Chondrocyte (in vitro differentiated cells): ENCODE measurements at regions not wholly inside any gene's neighbourhood (a gene's known extent, or its start where the extent isn't known, plus 50 kb on each side); places are given as distances from the start of the nearest gene placed in this dataset.

ENCODE experiments used
- DNase-seq: peaks from one replicate; pipeline ENCODE4 v3.0.0; 2021; ENCODE audit warnings: mixed read lengths, low spot score
- H3K27ac Mint-ChIP-seq: one replicate; pipeline ENCODE4 v1.8.0; 2021; ENCODE audit warnings: mild to moderate bottlenecking, moderate library complexity, mixed read lengths; ENCODE audit not compliant: unreplicated experiment
- H3K27me3 Mint-ChIP-seq: 2 replicates; pipeline ENCODE4 v1.8.0; 2021; ENCODE audit warnings: low read depth, mixed read lengths
- H3K36me3 Mint-ChIP-seq: 2 replicates; pipeline ENCODE4 v1.8.0; 2021; ENCODE audit warnings: low read depth, mixed read lengths
- H3K4me1 Mint-ChIP-seq: 2 replicates; pipeline ENCODE4 v1.8.0; 2021; ENCODE audit warnings: low read depth, mild to moderate bottlenecking, mixed read lengths
- H3K4me3 Mint-ChIP-seq: one replicate; pipeline ENCODE4 v1.8.0; 2021; ENCODE audit warnings: mild to moderate bottlenecking, moderate library complexity, mixed read lengths; ENCODE audit not compliant: unreplicated experiment
- H3K9me3 Mint-ChIP-seq: 2 replicates; pipeline ENCODE4 v1.8.0; 2021; ENCODE audit warnings: low read depth, mixed read lengths
- TF ChIP-seq, protein P1 (sequence below): fragments of 200-600 bp; sonication (generic); IDR thresholded peaks from 2 replicates; pipeline ENCODE4 v1.5.0; 2021; ENCODE audit warnings: antibody characterized with exemption, mild to moderate bottlenecking, moderate library complexity

DNA sequence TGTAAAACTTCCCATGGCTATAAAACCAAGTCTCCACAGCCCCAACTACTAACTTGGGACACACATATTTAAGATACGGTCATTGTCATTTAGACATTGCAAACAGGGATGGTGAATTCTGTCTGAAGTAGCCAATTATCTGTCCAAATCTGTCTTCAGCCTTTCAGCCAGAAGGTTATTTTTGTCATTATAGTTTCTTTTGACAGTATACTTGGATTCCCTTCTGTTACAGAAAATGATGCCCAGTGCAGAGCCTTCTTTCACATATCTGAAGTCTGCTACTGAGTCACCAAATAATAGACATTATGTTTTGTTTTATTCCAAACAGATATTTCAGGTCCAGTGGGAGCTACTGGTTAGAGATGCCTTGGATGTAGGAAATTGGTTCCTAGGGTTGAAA is 452.4 kb upstream of the HTR2A start:
- Mint-ChIP-seq H3K9me3 (peaks cover 10% of the 10 kb centered on the region), H3K4me1 (no peaks in the 10 kb centered on the region), H3K27me3 (no peaks in the 10 kb centered on the region), H3K27ac (no peak overlapping the region), H3K4me3 (no peak overlapping the region), H3K36me3 (no peaks in the 10 kb centered on the region)
- TF ChIP-seq, protein P1, sequence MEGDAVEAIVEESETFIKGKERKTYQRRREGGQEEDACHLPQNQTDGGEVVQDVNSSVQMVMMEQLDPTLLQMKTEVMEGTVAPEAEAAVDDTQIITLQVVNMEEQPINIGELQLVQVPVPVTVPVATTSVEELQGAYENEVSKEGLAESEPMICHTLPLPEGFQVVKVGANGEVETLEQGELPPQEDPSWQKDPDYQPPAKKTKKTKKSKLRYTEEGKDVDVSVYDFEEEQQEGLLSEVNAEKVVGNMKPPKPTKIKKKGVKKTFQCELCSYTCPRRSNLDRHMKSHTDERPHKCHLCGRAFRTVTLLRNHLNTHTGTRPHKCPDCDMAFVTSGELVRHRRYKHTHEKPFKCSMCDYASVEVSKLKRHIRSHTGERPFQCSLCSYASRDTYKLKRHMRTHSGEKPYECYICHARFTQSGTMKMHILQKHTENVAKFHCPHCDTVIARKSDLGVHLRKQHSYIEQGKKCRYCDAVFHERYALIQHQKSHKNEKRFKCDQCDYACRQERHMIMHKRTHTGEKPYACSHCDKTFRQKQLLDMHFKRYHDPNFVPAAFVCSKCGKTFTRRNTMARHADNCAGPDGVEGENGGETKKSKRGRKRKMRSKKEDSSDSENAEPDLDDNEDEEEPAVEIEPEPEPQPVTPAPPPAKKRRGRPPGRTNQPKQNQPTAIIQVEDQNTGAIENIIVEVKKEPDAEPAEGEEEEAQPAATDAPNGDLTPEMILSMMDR: no peak
- no peak for DNase-seq

DNA sequence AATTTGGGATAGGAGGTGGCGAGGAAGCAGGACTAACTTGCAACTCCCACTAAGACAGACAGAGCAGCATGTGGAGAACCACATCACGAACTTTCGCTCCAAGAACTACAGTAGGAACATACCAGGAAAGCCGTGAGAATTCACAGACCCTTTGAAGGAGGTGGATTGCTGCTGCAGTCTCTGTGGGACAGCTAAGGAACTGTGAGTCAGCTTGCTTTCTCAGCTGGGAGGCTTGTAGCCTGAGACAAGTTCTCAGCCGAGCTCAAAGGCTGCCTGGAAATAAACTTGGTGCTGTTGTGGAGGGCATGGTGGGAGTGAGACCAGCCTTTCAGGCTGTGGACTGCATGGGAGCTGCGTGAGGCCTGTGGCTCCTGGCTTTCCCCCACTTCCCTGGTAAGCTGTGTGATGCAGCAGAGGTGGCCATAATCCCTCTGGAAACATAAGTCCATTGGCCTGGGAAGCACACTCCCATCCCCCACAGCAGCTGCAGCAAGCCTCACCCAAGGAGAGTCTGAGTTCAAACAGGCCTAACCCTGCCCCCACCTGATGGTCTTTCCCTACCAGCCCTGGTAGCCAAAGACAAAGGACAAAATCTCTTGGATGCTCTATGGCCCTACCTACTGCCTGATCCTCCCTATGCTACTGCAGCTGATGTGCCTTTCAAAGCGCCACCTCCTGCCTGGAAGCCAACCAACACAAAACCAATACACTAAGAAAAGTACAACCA is 441.1 kb upstream of the HTR2A start:
- no peak for DNase-seq
- Mint-ChIP-seq H3K36me3 (peaks cover 6% of the 10 kb centered on the region), H3K27me3 (no peaks in the 10 kb centered on the region)

DNA sequence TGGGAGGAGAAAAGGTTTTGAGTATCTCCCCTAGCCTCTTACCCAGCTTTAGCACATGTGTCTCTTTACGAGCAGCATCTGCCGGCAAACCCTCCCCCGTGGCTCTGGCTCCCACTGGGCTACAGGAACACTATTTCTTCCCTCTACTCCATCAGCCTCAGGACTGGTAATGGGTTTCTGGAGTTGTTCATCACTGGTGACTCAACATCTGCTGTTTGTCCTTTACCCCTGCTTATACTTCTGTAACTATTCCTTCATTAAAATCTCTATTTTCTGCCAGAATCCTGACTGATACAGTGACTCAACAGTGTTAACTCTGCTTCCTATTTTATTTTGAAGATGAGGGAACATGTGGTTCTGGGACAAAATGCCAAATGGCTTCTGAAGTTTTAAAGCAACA is 437.3 kb upstream of the HTR2A start:
- DNase-seq: no peak
- TF ChIP-seq, protein P1: no peak
- Mint-ChIP-seq H3K36me3 (peaks cover 4% of the 10 kb centered on the region), H3K9me3 (peaks cover 12% of the 10 kb centered on the region), H3K27me3 (no peaks in the 10 kb centered on the region), H3K4me1 (peaks cover 32% of the 10 kb centered on the region), H3K4me3 (no peak overlapping the region), H3K27ac (peak overlapping the region; percentile 1)

More for the DNA sequence above, 441.1 kb upstream of the HTR2A start:
- Mint-ChIP-seq H3K9me3 (peaks cover 29% of the 10 kb centered on the region), H3K27ac (peak overlapping the region; percentile 91), H3K4me3 (no peak overlapping the region), H3K4me1 (peaks cover 19% of the 10 kb centered on the region)
- TF ChIP-seq, protein P1: no peak

DNA sequence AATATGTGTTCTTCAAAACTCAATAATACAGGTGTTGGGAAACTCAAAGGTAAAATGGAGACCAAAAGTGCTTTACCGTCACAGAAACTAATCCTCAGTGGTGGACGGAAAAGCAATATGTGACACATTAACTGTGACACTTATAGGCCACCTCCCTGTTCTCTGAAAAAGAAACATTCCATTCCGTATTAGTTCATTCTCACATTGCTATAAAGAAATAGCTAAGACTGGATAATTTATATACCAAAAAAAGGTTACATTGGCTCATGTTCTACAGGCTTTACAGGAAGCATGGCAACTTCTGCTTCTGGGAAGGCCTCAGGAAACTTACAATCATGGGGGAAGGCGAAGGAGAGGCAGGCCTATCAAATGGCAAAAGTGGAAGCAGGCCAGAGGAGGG is 435.3 kb upstream of the HTR2A start:
- Mint-ChIP-seq H3K27ac (peak overlapping the region; percentile 86), H3K4me3 (peak overlapping the region; percentile 41), H3K36me3 (peaks cover 4% of the 10 kb centered on the region), H3K9me3 (peaks cover 13% of the 10 kb centered on the region), H3K4me1 (peaks cover 17% of the 10 kb centered on the region), H3K27me3 (no peaks in the 10 kb centered on the region)
- DNase-seq: no peak
- TF ChIP-seq, protein P1: no peak

DNA sequence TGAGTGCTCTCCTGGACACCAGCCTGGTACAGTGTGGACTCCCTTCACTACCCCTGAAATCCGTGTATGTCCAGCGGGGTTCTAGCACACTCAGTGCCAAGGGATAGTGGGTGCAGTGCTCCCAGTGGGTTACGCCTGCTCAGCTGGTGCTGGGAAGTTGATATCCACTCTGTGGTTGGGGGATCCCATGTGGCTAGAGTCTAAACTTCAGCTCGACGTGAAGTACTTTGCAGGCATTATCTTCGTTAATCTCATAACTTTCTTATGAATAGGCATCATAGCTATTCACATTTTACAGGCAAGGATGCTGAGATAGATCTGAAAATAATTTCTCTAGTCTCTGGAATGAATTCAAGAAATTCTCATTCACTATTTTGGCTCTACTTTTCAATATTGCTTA is 433.2 kb upstream of the HTR2A start:
- Mint-ChIP-seq H3K27ac (no peak overlapping the region), H3K36me3 (peaks cover 4% of the 10 kb centered on the region), H3K4me1 (peaks cover 17% of the 10 kb centered on the region), H3K4me3 (no peak overlapping the region), H3K27me3 (no peaks in the 10 kb centered on the region), H3K9me3 (peaks cover 14% of the 10 kb centered on the region)
- TF ChIP-seq, protein P1: no peak
- DNase-seq: no peak
